GM19468 (cell line): ENCODE measurements at regions not wholly inside any gene's neighbourhood (a gene's known extent, or its start where the extent isn't known, plus 50 kb on each side); places are given as distances from the start of the nearest gene placed in this dataset.

ENCODE experiments used
- ATAC-seq: cut with Tn5 transposase; IDR thresholded peaks from one replicate; pipeline ENCODE4 v1.9.1; 2021; ENCODE audit warnings: mild to moderate bottlenecking, moderate library complexity, moderate number of reproducible peaks; ENCODE audit not compliant: unreplicated experiment; ENCODE audit errors: extremely low read depth

DNA sequence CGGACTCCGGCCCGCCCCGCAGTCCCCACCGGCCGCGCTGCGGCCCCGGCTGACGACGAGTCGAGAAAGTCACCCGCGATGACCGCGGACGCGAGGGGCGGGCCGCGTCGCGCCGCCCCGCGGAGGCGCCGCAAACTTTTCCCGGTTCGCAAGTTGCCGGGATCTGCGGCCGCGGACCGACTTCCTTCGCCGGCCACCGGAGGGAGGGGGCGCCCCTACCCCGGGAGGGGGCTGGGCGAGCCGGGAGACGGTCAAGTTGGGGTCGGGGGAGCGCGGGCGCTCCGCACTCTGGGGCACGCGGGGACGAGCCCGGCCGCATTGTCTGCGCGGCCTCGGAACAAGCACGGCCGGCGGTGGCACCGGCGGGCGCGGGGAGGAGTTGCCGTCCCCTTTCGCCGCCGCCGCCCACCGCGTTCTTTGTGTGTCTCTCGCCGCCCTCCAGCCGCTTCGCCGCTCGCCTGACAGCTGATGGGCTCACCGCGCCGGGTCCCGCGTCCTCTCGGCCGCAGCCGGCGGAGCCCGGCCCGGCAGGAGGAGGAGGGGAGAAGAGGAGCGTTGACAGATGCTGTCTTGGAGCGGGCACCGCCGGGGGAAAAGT lies 131.6 kb downstream of the OGFRL1 start:
- peak; percentile 18 for ATAC-seq

GRCh38 chr6:71420693-71421328 lies 132.2 kb downstream of the OGFRL1 start:
- peak; percentile 73 for ATAC-seq

DNA sequence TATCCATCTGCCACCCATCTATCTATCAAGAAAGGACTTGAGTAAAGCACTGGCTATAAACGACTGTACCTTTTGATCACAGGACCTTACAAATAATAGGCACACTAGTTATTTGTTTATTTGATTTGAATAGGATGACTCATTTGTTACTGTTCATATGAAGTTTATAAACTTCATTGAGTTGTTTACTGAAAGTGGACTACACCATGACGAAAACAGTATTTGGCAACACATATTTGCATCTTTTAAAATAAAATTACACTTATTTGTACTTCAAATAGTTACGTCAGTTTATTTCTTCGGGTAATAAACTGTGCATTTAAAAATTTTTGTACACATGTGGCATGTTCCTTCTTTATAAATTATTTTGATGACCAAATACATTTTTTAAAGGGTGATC lies 133.0 kb downstream of the OGFRL1 start:
- ATAC-seq: no peak

DNA sequence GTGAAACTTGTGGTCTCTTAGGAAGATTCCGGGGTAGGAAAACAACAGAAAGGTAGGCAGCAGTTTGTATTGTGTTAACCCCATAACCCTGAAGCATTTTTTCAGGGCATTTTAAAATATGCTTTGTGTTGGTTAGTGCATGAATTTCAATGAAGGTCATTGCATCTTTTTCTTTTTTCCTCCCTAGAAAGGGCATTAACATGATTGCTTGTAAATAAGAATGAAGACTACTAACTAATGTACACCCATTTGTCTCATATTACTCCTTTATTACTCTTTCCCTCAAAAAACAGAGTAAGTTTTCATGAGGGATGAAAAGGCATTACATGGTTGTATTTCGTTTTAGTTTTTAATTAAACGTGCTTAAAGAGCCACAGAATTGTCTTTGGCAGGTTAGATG lies 141.4 kb downstream of the OGFRL1 start:
- no peak for ATAC-seq

- no peak for ATAC-seq
Observed at GRCh38 chr6:71433441-71433840, 144.8 kb downstream of the OGFRL1 start.

GRCh38 chr6:71444222-71444621 lies 155.6 kb downstream of the OGFRL1 start:
- no peak for ATAC-seq

DNA sequence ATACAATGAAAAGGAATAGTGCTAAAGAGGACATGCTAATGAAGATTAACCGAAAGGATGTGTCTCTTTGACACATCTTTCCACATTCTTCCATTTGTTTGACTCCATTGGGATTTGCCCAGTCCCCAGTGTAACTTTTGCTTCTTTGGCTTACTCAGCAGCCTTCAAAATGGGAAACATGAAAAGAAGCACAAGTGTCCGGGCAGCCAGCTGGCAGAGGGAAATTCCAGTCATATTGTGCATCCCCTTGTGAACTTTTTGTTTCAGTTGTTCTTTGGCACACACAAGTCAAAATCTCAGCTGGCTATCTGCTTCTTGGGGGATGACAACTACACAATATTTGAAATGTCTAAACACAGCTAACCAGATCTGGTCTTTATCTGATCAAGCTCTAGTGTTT lies 157.4 kb downstream of the OGFRL1 start:
- no peak for ATAC-seq

DNA sequence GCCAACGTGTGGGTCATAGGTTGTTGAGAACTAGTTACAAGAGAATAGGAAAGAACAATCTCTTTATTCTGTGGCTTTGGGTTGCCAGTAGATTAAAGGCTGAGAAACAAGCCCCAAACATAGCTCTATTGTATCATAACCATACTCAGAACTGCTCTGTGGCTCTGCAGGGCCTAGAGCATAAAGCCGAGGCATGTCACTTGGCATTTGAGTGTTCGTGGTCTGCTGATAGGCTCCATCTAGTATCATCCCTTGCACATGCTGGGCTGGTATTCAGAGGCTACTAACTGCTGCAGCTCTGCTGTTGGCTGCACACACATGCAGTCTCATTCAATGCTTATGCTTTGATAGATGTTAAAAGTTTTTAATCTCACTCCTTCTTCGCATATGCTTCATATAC lies 157.9 kb downstream of the OGFRL1 start:
- ATAC-seq: no peak

GRCh38 chr6:71452697-71453370 lies 164.2 kb downstream of the OGFRL1 start:
- ATAC-seq: no peak

DNA sequence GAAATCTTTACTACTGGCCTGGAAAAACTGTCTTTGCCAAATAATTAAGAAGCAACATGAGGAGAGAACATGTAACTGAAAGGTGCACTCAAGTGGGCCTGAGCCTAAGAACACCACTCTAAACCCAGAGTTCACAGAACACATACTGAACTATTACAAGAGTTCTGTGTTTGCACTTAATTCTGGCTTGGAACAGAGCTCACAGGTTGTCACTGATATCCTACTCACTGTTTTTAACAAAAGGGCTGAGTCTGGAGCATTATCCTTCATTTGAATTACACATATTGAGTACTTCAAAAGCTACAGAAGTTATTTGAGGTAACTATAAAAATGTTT lies 164.7 kb downstream of the OGFRL1 start:
- ATAC-seq: no peak

- no peak for ATAC-seq
Observed at GRCh38 chr6:71454056-71454455, 165.4 kb downstream of the OGFRL1 start.

- no peak for ATAC-seq
Observed at GRCh38 chr6:71457929-71458328, 169.3 kb downstream of the OGFRL1 start.

DNA sequence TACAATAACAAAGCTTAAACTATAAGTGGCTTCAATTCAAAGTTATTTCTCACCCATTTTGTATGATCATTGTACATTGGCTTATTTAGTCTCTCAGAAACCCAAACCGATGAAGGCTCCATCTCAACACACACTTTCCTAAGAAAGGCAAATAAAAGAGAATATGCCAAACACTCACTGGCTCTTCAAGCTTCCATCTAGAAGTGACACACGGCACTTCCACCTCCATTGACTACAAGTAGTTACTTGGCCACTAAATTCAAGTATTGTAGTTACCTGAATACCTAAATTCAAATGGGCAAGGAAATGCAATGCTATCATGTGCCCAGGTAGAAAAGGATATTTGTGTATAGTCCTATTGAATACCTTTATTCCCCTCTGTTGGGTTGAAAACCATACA lies 170.6 kb downstream of the OGFRL1 start:
- no peak for ATAC-seq

- ATAC-seq: no peak
Observed at GRCh38 chr6:71460933-71461332, 172.3 kb downstream of the OGFRL1 start.

- no peak for ATAC-seq
Observed at GRCh38 chr6:71463061-71463460, 174.4 kb downstream of the OGFRL1 start.

DNA sequence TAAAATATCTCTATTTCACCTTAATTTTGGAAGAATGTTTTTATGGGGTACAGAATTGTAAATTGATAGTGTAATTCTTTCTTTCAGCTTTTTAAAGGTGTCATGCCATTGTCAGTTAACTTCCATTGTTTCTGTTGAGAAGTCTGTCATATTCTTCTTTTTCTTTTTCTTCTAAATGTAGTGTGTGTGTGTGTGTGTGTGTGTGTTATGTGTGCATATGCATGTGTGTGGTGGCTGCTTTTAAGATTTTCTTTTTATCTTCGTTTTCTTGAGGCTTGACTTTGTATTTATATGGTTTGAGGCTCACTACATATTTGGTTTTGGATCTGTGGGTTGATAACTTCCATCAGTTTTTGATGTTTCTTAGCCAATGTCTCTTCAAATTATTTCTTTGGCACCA lies 176.5 kb downstream of the OGFRL1 start:
- ATAC-seq: no peak

- ATAC-seq: no peak
Observed at GRCh38 chr6:71466362-71466761, 177.8 kb downstream of the OGFRL1 start.

GRCh38 chr6:71468038-71468437 lies 179.4 kb downstream of the OGFRL1 start:
- ATAC-seq: no peak

DNA sequence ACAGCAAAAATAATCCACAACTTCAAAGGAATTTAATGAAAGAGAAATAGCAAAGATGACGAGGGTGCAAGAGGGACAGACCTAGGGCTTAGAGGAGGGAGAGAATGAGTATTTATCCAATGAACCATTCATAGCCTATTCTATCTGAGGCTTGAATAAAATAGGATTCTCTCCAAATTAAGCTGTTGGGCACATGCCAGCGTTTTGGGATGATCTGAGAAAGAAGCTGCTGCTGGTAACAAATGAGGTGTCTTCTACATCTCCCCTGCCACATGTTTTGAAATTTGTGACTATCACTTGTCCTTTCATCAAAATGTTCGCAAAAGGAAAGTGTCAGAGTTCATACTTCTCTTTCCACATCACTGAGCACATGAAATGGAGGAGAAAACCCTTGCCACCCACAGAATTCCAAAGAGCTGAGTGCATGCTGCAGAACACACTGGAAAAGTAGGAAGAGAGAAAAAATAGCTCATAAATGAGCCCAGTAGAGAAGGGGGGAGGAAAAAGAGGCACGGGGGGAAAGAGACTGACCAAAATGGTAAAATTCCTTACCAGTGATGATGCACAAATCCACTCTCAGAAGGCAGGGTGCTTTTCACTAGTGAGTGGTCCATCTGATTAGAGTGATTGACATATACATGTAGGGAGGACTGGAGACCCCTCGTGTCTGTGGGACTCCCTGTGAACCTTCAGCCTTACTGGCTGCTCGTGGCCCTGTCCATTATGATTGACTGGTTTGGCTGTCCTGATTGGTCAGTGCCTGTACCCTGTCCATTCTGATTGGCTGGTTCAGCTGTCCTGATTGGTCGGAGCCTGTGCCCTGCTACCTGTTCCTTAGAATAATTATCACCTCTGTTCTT lies 180.5 kb downstream of the OGFRL1 start:
- ATAC-seq: no peak

DNA sequence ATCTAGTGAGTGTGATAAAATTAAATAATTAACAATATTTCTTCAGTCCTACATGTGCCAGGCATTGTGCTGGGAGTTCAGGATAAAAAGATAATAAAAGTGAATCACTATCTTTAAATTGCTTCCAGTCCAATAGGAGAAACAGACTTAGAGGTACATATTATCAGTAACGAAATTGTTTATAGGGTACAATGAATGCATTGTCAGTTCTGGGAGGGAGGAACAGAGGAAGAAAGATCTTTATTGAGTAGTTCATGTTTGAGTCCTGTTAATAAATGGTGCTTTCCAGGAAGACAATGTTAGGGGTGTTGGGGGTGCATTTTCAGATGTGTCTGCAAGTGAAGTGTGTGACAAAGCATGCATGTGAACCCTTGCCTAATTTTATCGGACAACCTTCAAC lies 183.1 kb downstream of the OGFRL1 start:
- no peak for ATAC-seq

DNA sequence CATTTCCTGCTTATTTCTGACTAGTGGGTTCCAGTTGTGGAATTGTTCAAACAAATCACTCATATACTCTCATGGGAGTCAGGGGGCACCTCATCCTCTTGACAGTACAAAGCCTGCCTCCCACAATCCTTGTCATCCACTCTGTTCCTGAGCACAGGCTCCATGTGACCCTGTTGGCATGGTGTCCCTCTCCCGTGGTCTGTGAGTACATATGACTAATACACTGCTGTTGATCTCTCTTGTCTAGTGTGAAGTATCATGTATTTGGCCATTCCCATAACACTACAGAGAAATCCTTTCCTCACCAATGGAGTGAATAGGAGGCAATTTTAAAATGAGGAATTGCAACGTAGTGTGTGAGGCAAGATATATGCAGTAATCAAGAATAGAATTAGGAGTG lies 185.3 kb downstream of the OGFRL1 start:
- ATAC-seq: no peak
